GM12872 (cell line): ENCODE measurements at regions not wholly inside any gene's neighbourhood (a gene's known extent, or its start where the extent isn't known, plus 50 kb on each side); places are given as distances from the start of the nearest gene placed in this dataset.

ENCODE experiments used
- CTCF ChIP-seq: IDR thresholded peaks from 3 replicates; pipeline ENCODE4 v1.5.1; 2011; ENCODE audit warnings: low read depth, mild to moderate bottlenecking, low read length, moderate library complexity; ENCODE audit not compliant: insufficient read depth

GRCh38 chr6:120771019-120771418, 563.3 kb downstream of the TBC1D32 start:
- no peak for TF ChIP-seq CTCF

GRCh38 chr6:120764312-120764711, 570.0 kb downstream of the TBC1D32 start:
- TF ChIP-seq CTCF: no peak

GRCh38 chr6:120759570-120759969, 574.7 kb downstream of the TBC1D32 start:
- TF ChIP-seq CTCF: no peak

- no peak for TF ChIP-seq CTCF
Measured at GRCh38 chr6:120736740-120737139, 597.5 kb downstream of the TBC1D32 start.

- TF ChIP-seq CTCF: no peak
Measured at GRCh38 chr6:120735641-120736040, 598.6 kb downstream of the TBC1D32 start.

GRCh38 chr6:120711255-120711654, 623.0 kb downstream of the TBC1D32 start:
- TF ChIP-seq CTCF: no peak

GRCh38 chr6:120700001-120700400, 634.3 kb downstream of the TBC1D32 start:
- no peak for TF ChIP-seq CTCF

- no peak for TF ChIP-seq CTCF
Measured at GRCh38 chr6:120686492-120686891, 647.8 kb downstream of the TBC1D32 start.
